ENCODE measurements at regions not wholly inside any gene's neighbourhood (a gene's known extent, or its start where the extent isn't known, plus 50 kb on each side); places are given as distances from the start of the nearest gene placed in this dataset.

- TF ChIP-seq CTCF (IDR thresholded peaks at IDR 0.05 in 2 of 3, conservative IDR thresholded peaks at IDR 0.05 in 1 of 3; ENCODE audit: control insufficient read depth in 2 of 3, extremely low read depth in 1 of 3, insufficient read depth in 1 of 3, low read depth in 3 of 3, low read length in 3 of 3) (no peak), TAF1 (IDR thresholded peaks at IDR 0.05; ENCODE audit: borderline replicate concordance, low read depth, low read length) (no peak), BHLHE40 (IDR thresholded peaks at IDR 0.05; ENCODE audit: borderline replicate concordance in 1 of 2, low read depth in 2 of 2, low read length in 1 of 2) (no peak), ATF3 (IDR thresholded peaks at IDR 0.05; ENCODE audit: borderline replicate concordance, extremely low read depth, low read depth, low read length) (no peak), EP300 (IDR thresholded peaks at IDR 0.05; ENCODE audit: borderline replicate concordance in 1 of 2, control insufficient read depth in 1 of 2, low read depth in 2 of 2, low read length in 2 of 2) (no peak)
Observed at GRCh38 chr2:83104202-83104601, 1354.9 kb downstream of the SUCLG1 start.
